Urinary bladder (tissue), 3 donors: ENCODE measurements at regions not wholly inside any gene's neighbourhood (a gene's known extent, or its start where the extent isn't known, plus 50 kb on each side); places are given as distances from the start of the nearest gene placed in this dataset.
"Not testable (repeated sequence)": the region's sequence is repeated elsewhere in the genome, so short reads cannot be mapped to it uniquely, and the experiment has no call there.

Experiments
- DNase-seq: peaks from one replicate; pipeline ENCODE4 v3.0.0-alpha.2; 2015; ENCODE audit errors: extremely low spot score
- H3K27ac ChIP-seq: one replicate; pipeline ENCODE4 v1.5.1; 2013; ENCODE audit warnings: low read depth, mild to moderate bottlenecking, moderate library complexity
- H3K36me3 ChIP-seq: one replicate; pipeline ENCODE4 v1.6.1; 2013; ENCODE audit warnings: mild to moderate bottlenecking, moderate library complexity; ENCODE audit not compliant: insufficient read depth
- H3K4me1 ChIP-seq: one replicate; pipeline ENCODE4 v1.6.1; 2013; ENCODE audit warnings: mild to moderate bottlenecking, moderate library complexity; ENCODE audit not compliant: insufficient read depth
- H3K4me3 ChIP-seq: one replicate; pipeline ENCODE4 v1.5.1; 2013; ENCODE audit warnings: low read depth, low read length
- WGBS: extraction: QIAGEN DNeasy Blood & Tissue Kit; methylation state at CpG from one replicate; pipeline ENCODE4 v1.1.7; 2013; 5-methylcytosine and 5-hydroxymethylcytosine counted together
- donor health status: healthy with polysubstance abuse.
- donor health status: healthy.

DNA sequence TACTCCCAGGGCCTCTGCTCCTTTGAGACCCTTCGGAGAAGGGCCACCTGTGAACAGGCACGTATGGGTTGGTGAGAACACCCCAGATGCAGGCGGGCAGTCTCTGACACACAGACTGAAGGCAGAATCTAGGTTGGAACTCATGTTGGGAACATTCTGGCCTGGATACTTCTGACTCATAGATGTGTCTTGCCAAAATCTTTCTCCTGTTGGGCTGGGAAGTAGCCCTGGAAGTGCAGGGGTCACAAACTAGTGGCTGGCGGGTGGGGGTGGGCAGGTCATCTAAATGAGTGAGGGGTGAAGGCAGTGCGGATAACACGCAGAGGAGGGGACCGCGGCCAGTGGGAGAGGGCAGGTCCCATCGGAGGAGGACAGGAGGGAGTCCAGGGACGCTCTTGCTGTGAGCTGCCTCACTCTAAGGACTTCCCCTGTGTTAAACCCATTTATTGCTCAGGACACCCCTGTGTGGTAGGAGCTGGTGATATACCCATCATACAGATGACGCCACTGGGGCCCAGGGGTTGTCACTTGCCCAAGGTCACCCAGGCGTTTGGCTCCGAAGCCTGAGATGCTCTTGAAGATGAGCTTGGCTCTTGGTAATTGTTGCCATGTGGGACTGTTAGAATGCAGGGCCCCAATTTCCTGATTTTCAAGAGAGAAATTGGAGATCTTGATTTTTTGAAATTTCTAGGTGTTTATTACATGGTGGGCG is 181.0 kb downstream of the PTPRU start:
- no peak for DNase-seq
- Histone ChIP-seq H3K27ac (peak overlapping the region; percentile 25), H3K4me3 (no peak overlapping the region), H3K36me3 (no peaks in the 10 kb centered on the region), H3K4me1 (no peaks in the 10 kb centered on the region)
- WGBS = 76% methylated on average over 14 of the region's 14 CpGs

DNA sequence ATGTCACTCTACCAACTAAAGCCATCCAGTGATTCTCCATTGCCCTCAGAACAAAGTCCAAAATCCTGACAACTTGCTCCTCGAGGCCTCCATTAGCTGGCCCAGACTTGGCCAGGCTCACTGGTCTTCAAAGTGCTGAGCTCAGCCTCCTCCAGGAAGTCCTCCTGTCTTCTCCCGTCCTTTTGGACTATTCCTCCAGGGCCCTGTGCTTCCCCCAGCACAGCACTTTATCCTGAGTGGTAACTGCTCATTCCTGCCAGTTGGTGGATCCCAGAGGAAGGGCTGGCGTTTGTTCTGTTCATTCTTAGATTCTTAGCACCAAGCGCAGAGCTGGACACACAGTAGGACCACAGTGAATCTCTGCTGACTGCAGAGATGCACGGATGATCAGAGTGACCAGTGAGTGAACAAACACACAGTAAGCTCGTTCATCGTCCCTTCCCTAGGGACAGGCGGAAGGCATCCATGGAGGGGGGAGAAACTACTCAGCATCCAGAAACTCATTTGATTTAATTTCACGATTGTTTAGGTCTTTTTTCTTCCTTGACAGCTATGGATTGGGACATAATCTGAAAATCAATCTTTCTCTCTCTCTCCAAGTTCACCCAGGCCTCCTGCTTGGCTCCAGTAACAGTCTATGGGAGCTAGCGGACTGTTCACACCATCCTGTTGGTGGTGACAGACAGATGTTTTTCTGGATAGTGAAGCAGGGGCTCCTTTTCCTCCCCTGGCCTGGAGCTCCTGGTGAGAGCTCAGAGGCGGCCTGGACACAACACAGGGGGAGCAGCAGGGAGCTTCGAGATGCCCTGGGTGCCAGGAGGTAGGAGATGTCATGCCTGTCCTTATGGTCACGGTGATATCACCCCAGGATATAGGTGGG is 180.2 kb downstream of the PTPRU start:
- 54% methylated on average over 13 of the region's 13 CpGs for WGBS
- Histone ChIP-seq H3K4me3 (no peak overlapping the region), H3K4me1 (no peaks in the 10 kb centered on the region), H3K36me3 (no peaks in the 10 kb centered on the region), H3K27ac (peak overlapping the region; percentile 25)
- no peak for DNase-seq

DNA sequence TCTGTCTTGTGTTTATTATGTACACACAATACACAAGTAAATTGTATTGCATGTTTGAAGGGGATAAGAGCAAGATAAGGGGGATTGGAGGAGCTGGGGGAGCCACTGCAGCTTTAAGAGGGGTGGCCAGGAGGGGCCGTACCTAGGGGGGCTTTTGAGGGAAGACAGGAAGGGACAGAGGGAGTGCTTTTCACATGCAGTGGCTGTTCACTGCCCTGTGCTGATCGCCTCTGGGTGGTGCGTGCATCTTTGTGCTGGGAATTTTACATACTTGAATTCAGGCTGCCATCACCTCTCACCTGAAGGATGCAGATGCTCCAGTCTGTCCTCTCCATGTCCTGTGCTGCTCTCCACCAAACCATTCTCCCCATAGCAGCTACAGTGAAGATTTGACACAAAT is 179.5 kb downstream of the PTPRU start:
- Histone ChIP-seq H3K27ac (no peak overlapping the region), H3K4me1 (no peaks in the 10 kb centered on the region), H3K36me3 (no peaks in the 10 kb centered on the region), H3K4me3 (no peak overlapping the region)
- no peak for DNase-seq
- 37% methylated on average over 3 of the region's 3 CpGs for WGBS

DNA sequence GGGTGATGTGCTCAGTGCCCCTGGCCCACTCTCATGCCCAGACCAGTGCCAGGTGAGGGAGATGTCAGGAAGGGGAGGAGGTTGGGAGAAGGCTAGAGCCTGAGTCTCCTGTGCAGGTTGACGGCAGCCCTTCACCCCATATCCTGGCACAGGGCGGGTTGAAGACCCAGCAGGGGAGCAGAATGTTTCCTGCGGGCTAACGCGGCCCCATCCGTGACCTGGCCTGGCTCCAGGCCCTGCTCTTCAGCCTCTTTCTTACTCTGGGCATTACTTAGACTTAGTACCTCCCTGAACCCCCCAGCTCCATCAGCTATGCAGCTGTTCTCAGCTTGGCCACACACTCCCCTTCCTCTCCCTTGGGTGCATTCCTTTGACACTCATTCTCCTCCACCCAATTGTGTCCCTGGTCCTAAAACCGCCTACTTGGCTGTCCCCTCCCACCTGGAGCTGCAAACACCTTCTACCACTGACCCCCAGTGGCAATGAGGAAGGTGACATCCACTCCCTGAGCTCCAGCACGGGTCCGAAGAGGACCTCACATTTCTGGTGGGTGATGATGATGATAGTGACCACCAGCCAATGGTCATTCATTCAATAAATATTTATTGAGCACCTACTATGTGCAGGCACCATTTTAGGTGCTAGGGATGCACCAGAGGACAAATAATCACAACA is 179.0 kb downstream of the PTPRU start:
- Histone ChIP-seq H3K4me1 (no peaks in the 10 kb centered on the region), H3K36me3 (no peaks in the 10 kb centered on the region), H3K27ac (no peak overlapping the region), H3K4me3 (no peak overlapping the region)
- no peak for DNase-seq
- WGBS = 43% methylated on average over 9 of the region's 9 CpGs

DNA sequence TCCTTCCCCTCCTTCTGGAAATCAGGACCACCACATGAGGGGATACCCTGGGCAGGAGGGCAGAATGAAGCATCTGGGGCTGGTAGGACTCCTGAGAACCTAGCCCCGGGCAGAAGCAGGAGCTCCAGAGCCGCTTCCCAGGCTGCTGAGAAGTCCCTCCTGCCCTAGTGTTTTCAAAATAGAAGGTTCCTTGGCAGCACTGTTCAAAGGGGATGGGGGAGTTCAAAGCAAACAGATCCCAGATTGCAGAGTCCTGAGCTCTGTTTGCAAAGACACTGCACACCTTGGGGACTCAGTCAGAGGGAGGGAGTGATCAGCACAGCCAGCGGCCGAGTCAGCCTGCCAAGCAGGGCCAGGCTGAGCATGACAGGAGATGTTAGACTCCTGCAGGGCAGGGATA is 177.8 kb downstream of the PTPRU start:
- WGBS = 38% methylated on average over 4 of the region's 4 CpGs
- DNase-seq = no peak
- no peaks in the 10 kb centered on the region for H3K4me1 ChIP-seq
- no peak overlapping the region for H3K27ac ChIP-seq
- no peak overlapping the region for H3K4me3 ChIP-seq
- H3K36me3 ChIP-seq = no peaks in the 10 kb centered on the region

GRCh38 chr1:29413661-29414060 is 177.3 kb downstream of the PTPRU start:
- H3K36me3 ChIP-seq = no peaks in the 10 kb centered on the region
- no peaks in the 10 kb centered on the region for H3K4me1 ChIP-seq
- no peak overlapping the region for H3K27ac ChIP-seq
- no peak overlapping the region for H3K4me3 ChIP-seq
- 79% methylated on average over 10 of the region's 10 CpGs for WGBS
- DNase-seq = no peak

GRCh38 chr1:29412591-29412990 is 176.3 kb downstream of the PTPRU start:
- Histone ChIP-seq H3K4me1 (no peaks in the 10 kb centered on the region), H3K4me3 (no peak overlapping the region), H3K27ac (no peak overlapping the region), H3K36me3 (no peaks in the 10 kb centered on the region)
- WGBS = 48% methylated on average over 6 of the region's 6 CpGs
- no peak for DNase-seq

- WGBS = 67% methylated on average over 6 of the region's 6 CpGs
Observed at GRCh38 chr1:29410476-29410875, 174.2 kb downstream of the PTPRU start.

DNA sequence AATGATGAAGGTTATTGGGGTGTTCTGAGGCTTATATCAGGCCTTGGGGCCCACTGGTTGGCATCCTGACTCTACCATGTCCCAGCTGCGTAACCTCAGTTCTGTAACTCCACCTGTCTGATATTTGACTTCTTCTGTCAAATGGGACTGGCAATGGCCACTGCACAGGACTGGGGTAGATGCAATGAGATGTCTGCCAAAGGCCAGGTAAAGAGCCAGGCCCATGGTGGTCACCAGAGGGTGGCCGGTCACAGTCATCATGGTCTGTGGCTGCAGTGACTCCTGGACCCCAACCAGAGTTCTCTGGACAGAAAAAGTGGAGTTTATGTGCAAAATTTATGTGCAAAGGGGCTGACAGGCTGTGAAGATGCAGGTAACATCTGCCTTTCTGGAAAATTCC is 173.3 kb downstream of the PTPRU start:
- no peak for DNase-seq
- Histone ChIP-seq H3K36me3 (no peaks in the 10 kb centered on the region), H3K4me3 (no peak overlapping the region), H3K27ac (no peak overlapping the region), H3K4me1 (no peaks in the 10 kb centered on the region)
- 61% methylated on average over 2 of the region's 2 CpGs for WGBS

More at GRCh38 chr1:29410476-29410875, 174.2 kb downstream of the PTPRU start:
- H3K36me3 ChIP-seq = no peaks in the 10 kb centered on the region
- H3K4me3 ChIP-seq = no peak overlapping the region
- no peak overlapping the region for H3K27ac ChIP-seq
- H3K4me1 ChIP-seq = no peaks in the 10 kb centered on the region
- no peak for DNase-seq

DNA sequence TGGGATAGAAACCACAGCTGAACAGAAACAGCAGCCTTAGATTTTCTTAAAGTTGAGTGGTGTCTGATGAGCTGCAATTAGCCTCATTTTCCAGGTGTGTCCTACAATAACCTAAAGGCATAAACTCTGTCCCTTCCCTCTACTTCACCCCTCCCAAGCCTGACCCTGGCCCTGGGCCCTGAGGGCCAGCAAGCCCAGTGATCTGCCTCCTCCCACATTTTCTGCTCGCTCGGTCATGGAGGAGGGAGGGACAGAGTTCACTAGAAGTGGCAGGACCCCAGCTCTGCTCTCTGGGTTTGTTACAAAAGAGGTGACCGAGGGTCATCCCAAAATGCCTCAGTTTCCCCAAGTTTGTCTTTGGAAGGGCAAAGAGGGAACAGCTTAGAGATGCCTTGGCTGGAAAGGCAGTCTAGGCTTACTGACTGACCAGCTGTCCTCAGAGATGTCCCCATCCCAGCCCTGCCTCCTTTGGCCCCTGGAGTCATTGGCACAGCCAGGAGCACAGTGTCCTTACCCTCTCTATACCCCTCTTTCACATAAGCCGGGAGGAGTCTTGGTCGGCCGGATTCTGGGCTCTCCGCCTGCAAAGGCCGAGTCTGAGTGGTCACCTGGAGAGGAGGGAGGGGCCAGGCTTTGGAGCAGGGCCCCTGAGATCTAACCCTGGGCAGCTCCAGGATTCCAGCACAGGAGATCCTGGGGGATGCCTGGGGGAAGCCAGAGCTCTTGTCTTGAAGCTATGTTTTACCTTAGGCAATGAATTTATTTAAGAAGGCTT is 172.7 kb downstream of the PTPRU start:
- no peaks in the 10 kb centered on the region for H3K4me1 ChIP-seq
- no peak overlapping the region for H3K27ac ChIP-seq
- WGBS = 52% methylated on average over 8 of the region's 8 CpGs
- no peak overlapping the region for H3K4me3 ChIP-seq
- no peak for DNase-seq
- H3K36me3 ChIP-seq = no peaks in the 10 kb centered on the region

GRCh38 chr1:29406814-29407213 is 170.5 kb downstream of the PTPRU start:
- no peaks in the 10 kb centered on the region for H3K36me3 ChIP-seq
- no peak for DNase-seq
- H3K4me1 ChIP-seq = no peaks in the 10 kb centered on the region
- no peak overlapping the region for H3K27ac ChIP-seq
- WGBS = 90% methylated on average over 2 of the region's 2 CpGs
- no peak overlapping the region for H3K4me3 ChIP-seq

DNA sequence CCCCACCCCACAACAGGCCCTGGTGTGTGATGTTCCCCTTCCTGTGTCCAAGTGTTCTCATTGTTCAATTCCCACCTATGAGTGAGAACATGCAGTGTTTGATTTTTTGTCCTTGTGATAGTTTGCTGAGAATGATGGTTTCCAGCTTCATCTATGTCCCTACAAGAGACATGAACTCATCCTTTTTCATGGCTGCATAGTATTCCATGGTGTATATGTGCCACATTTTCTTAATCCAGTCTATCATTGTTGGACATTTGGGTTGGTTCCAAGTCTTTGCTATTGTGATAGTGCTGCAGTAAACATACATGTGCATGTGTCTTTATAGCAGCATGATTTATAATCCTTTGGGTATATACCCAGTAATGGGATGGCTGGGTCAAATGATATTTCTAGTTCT is 163.9 kb downstream of the PTPRU start:
- not testable (repeated sequence) for H3K4me3 ChIP-seq, DNase-seq, H3K36me3 ChIP-seq, H3K4me1 ChIP-seq, H3K27ac ChIP-seq

DNA sequence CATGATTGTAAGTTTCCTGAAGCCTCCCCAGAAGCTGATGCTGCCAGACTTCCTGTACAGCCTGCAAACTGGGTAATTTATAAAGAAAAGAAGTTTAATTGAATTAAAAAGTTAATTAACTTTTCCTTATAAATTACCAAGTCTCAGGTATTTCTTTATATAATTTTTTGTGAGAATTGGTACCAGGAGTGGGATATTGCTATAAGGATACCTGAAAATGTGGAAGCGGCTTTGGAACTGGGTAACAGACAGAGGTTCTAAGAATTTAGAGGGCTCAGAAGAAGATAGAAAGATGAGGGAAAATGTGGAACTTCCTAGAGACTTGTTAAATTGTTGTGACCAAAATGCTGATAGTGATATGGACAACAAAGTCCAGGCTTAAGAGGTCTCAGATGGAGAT is 163.1 kb downstream of the PTPRU start:
- Histone ChIP-seq H3K36me3 (no peaks in the 10 kb centered on the region), H3K4me3 (no peak overlapping the region), H3K4me1 (no peaks in the 10 kb centered on the region), H3K27ac (no peak overlapping the region)
- no peak for DNase-seq
- 98% methylated on average over 1 of the region's 1 CpG for WGBS
